ENCODE measurements at regions not wholly inside any gene's neighbourhood (a gene's known extent, or its start where the extent isn't known, plus 50 kb on each side); places are given as distances from the start of the nearest gene placed in this dataset.

DNA sequence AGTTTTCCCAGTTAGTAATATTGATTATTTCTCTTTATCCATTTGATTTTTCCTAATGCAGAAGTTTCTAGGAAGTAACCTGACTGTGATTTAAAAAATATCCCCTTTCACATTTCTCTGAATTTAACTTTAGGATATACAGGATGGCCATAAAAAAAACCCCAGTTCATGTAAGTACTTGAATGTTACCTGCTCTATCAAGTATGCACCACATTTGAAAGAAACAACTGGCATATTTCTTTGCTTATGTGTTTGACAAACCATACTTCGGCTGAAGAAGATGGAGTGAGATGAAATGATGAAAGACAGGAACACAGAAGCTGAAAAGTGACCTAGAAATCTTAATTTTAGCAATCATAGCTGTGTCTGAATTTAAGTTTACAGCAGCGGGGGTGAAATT, 374.0 kb upstream of the NOX3 start:
- TF ChIP-seq CTCF (IDR thresholded peaks at IDR 0.05) (no peak), POLR2A (IDR thresholded peaks at IDR 0.05) (no peak)
